ENCODE measurements at regions not wholly inside any gene's neighbourhood (a gene's known extent, or its start where the extent isn't known, plus 50 kb on each side); places are given as distances from the start of the nearest gene placed in this dataset.
"Not testable (repeated sequence)": the region's sequence is repeated elsewhere in the genome, so short reads cannot be mapped to it uniquely, and the experiment has no call there.

DNA sequence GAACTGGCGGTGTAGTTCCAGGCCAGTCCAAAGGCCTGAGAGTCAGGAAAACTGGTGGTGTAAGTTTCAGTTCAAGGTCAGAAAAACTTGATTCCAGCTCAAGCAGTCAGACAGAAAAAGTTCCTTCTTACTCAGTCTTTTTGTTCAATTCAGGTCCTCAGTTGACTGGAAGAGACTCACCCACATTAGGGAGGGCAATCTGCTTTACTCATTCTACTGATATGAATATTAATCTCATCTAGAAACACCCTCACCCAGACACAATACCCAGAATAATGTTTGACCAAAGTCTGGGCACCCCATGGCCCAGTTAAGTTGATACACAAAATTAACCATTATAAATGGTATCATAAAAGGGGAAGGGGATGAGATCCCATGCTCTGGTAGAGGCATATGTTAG, 50.1 kb upstream of the LTA4H start:
- DNase-seq, result no peak

DNA sequence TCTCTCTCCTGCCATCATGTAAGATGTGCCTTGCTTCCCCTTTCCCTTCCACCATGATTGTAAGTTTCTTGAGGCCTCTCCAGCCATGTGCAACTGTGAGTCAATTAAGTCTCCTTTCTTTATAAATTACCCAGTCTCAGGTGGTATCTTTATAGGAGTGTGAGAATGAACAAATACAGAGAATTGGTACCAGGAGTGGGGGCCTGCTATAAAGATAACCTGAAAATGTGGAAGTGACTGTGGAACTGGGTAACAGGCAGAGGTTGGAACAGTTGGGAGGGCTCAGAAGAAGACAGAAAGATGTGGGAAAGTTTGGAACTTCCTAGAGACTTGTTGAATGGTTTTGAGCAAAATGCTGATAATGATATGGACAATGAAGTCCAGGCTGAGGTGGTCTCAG, 50.8 kb upstream of the LTA4H start:
- DNase-seq, result not testable (repeated sequence)

DNA sequence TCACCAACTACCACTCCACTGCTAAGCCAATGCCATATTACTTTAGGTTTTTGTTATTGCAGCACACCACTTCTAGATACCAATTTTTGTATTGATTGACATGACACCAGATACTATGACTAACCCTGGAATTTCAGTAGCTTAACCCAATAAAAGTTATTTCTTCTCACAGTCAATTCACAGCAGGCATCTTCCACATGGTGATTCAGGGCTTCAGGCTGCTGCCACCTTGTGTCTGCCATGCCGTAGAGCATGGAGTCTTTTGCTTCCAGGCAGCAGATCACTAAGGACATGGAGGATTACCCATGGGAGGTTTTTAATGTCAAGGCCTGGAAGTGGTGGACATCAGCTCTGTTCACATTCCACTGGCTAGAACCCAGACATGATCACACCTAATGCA, 56.4 kb upstream of the LTA4H start:
- no peak for DNase-seq

DNA sequence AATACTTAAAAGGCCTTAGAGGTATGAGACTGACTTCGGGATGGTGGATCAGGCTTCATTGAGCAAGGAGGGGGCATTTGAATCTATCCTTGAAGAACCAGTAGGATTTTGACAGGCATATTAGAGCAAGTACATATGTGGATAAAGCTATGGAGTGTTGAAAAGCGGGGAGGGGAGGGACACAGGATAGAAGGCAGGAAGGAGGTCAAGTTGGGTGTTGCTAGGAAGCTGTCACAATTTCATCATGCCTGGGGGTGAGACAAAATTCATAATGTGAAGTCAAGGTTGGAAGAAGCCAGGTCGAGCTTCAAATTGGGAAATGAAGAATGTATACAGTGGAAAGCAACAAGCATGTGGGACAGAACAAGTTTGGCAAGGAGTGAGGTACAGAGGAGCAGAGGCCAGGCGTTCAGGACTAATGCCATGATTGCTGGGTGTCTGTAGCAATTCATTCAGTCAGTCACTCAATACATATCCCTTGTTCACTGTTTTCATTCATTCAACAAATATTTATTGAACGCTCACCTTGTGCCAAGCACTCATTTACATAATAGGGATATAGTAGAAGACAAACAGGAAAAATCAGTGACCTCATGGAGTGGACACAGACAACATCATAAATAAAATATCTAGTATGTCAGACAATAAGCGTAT, 58.3 kb upstream of the LTA4H start:
- no peak for DNase-seq

GRCh38 chr12:96094201-96094600, 58.8 kb upstream of the LTA4H start:
- DNase-seq, result no peak

GRCh38 chr12:96098631-96099030, 63.2 kb upstream of the LTA4H start:
- DNase-seq, result no peak

- peak; percentile 30 for DNase-seq
Observed at GRCh38 chr12:96099421-96099820, 64.0 kb upstream of the LTA4H start.

- no peak for DNase-seq
Observed at GRCh38 chr12:96099986-96100385, 64.6 kb upstream of the LTA4H start.

DNA sequence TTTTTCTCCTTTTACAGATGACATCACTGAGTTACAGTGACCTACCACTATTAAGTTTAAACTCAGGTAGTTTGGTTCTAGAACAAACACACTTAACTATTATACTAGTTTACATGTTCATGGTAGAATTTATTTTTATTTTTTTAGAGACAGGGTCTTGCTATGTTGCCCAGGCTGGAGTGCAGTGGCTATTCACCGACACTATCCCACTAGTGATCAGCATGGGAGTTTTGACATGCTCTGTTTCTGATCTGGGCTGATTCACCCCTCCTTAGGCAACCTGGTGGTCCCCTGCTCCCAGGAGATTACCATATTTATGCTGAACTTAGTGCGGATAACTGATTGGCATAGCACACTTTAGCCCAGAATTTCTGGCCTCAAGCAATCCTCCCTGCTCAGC, 66.4 kb upstream of the LTA4H start:
- DNase-seq, result no peak

DNA sequence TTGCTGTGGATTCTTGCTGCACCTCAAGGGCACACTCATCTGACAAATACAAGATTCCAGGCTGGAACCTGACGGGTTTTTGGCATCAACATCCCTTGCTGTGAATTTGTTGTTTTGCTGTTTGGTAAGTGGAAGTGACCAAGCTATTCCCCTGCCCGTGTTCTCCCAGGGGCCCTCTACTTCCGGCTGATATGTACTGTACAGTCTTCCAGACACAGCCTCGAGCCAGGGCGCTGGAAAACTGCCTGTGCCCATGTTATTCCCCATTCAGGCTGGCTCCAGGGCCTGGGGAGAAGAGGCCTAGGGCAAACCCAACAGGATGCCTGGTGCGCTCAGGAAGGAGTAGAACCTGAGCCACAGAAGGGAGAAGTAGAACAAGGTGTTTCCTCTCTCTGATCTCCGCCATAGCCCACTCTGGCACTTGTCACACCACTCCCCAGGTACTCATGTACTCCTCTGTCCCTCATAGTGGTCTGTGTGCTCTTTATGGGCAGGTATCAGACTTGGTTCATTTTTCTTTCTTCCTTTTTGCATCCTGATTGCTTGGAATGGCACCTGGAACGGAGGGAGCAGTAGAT, 67.8 kb upstream of the LTA4H start:
- DNase-seq, result no peak

DNA sequence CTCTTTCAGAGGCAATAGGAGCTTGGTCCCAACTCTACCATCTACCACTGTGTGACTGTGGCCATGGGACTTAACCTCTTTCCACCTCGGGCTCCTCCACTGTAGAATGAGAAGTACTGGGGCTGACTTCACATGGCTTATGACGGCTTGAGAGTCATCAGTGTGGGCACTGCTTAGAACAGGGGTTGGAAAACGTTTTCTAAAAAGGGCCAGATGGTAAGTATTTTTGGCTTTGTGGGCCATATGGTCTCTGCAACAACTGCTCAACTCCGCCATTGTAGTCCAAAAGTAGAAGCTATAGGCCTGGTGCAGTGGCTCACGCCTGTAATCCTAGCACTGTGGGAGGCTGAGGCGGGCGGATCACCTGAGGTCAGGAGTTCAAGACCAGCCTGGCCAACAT, 69.2 kb upstream of the LTA4H start:
- DNase-seq, result no peak

- DNase-seq, result no peak
Observed at GRCh38 chr12:96106137-96106536, 70.8 kb upstream of the LTA4H start.

DNA sequence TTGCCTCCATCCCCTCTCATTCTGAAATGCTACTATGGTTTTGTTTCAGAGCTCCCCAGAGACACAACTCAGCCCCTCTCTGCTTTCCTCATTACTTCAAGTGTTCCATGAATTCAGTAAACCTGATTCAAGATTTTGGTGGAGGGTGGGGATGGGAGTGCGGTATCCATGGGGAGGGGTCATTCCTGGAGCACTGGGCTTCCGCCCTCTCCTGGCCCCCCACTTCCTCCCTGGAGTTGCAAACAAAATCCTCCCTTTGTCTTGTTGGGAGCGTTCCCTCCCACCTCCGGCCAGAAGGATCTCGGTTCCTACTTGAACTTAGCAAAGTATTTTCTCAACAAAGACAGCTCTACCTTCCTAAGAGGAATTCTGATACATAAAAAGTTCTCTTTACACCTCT, 71.8 kb upstream of the LTA4H start:
- no peak for DNase-seq

GRCh38 chr12:96108321-96108720, 72.9 kb upstream of the LTA4H start:
- DNase-seq, result peak; percentile 55

DNA sequence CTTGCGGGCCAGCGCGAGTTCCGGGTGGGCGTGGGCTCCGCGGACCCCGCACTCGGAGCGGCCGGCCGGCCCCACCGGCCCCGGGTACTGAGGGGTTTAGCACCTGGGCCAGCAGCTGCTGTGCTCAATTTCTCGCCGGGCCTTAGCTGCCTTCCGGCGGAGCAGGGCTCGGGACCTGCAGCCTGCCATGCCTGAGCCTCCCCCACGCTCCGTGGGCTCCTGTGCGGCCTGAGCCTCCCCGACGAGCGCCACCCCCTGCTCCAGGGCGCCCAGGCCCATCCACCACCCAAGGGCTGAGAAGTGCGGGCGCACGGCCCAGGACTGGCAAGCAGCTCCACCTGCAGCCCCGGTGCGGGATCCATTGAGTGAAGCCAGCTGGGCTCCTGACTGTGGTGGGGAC, 73.6 kb upstream of the LTA4H start:
- not testable (repeated sequence) for DNase-seq

DNA sequence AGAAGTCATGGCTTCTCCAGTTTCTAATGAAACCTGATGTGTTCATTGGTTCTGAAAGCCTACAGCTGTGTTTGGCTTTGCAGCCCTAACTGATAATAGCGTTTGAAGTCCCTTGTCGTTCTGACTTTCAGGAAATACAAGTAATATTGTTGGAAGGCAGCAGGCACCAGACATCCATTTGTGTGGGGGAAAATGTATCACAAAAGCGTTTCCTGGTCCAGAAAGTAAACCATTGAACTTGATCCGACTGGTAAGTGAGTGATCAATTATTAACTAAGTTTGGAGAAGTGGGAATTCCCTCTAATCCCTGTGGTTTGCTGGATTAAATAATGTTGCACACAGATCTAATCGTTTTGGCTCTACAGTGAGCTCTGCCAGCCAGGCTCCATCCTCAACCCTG, 77.3 kb upstream of the LTA4H start:
- DNase-seq, result no peak

- no peak for DNase-seq
Observed at GRCh38 chr12:96117460-96117859, 76.7 kb upstream of the ELK3 start.

GRCh38 chr12:96120359-96121100, 73.6 kb upstream of the ELK3 start:
- peak; percentile 81 for DNase-seq

GRCh38 chr12:96121271-96121711, 72.9 kb upstream of the ELK3 start:
- DNase-seq, result peak; percentile 94

DNA sequence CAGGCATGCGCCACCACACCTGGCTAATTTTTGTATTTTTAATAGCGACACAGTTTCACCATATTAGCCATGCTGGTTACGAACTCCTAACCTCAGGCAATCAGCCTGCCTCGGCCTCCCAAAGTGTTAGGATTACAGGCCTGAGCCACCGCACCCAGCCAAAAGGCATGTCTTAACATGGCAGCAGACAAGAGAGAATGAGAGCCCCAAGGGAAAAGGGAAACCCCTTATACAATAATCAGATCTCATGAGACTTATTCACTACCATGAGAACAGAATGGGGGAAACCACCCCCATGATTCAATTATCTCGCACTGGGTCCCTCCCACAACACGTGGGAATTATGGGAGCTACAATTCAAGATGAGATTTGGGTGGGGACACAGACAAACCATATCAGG, 65.9 kb upstream of the ELK3 start:
- DNase-seq, result not testable (repeated sequence)

DNA sequence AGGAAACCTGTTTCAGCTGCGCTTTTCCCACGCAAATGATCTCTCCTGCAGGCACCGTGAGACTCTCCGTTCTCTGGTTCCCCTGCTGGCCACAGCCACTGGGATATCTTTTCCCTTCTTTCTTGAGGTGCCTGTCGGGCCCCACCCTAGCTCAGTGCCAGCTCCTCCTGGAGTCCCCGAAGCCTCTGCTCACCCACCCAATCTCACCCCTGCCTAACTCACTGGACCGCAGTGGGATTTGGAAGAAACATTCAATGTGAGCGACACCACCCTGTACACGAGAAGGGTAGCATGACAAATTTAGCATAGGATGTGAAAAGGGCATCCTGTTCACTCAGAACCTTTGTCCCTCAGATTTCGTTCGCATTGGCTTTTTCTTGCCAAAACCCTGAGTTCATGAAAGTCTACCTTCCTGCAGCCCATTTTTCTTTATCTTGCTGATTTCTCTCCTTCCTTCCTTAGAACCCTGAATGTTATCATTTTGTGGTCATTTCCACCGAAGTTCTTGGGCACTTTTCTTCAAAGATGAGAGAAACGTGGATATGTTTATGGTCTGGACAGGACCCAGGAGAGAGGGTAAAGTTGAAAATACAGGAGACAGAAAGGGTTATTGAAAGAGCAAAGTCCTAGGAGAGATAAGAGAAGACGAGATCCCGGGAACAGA, 63.6 kb upstream of the ELK3 start:
- no peak for DNase-seq

DNA sequence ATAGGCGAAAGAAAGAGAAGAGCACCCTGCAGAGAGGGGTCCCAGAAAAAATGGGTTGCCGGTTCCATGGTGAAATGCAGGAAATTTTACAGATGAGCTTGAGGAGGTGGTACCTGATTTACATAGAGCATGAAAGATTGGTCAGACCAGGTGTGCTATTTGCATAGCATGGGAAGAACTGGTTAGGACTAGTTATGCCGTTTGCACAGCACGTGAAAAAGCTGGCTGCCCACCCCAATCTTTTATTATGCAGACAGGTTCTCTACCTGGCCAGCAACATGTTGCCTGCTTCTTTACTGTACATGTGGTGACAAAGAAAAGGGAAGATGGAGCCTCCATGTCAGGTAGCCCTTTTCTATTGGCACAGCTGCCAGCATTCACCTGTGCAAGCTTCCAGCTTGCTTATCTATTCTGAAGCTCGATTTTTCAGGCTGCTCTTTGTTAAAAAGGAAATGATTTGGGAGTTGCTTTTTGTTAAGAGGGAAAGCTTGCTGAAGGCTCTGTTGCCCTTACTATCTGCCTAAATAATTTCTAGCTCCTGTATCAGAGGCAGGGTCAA, 62.9 kb upstream of the ELK3 start:
- no peak for DNase-seq

DNA sequence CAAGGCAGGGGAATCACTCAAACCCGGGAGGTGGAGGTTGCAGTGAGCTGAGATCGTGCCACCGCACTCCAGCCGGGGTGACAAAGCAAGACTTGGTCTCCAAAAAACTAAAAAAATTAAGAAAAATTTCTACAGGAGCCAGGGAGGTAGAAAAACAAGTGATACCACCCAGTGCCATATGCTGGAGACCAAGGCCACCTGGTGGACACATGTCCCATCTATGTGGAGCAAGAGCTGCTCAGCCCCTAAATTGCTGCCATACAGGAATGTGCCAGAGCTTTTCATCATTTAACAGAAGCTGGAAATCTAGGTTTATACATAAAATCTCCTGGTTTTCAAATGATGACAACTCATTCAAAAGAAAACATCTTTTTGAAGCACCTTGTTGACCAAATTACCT, 61.4 kb upstream of the ELK3 start:
- DNase-seq, result no peak

DNA sequence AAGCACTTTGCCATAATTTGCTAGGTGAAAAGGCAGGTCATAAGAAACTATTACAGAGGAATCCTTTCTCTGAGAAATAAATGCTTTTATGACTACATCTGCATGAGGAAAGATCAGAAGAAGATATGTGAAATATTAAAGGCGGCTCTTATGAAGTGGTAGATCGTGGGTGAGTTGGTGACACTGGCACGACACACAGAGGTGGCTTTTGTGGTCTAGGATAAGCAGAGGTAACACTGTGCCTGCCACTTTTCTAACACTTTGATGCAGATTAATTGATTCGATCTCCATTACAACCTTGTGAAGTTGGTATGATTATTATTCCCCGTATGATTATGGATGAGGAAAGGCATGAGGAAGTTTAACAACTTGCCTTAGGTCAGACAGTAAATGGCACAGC, 60.0 kb upstream of the ELK3 start:
- DNase-seq, result no peak

All from suppressor macrophage treated with lipopolysaccharide for 4 hours (primary cell).